ENCODE measurements at regions not wholly inside any gene's neighbourhood (a gene's known extent, or its start where the extent isn't known, plus 50 kb on each side); places are given as distances from the start of the nearest gene placed in this dataset.

GRCh38 chr16:63618896-63619485 lies 1502.9 kb downstream of the CDH11 start:
- no peaks in the 10 kb centered on the region for H3K9me1 ChIP-seq (ENCODE audit: control insufficient read depth, extremely low read depth, insufficient read depth, low read length)
- no peak for DNase-seq (ENCODE audit: low read depth, low spot score)
- H3K9me3 ChIP-seq (ENCODE audit: control insufficient read depth, low read depth, low read length) = no peaks in the 10 kb centered on the region
- no peaks in the 10 kb centered on the region for H3K4me1 ChIP-seq (ENCODE audit: control insufficient read depth, extremely low read depth, insufficient read depth, low read length)
- H3K4me3 ChIP-seq (ENCODE audit: control insufficient read depth in 2 of 3, extremely low read depth in 1 of 3, insufficient read depth in 2 of 3, low read depth in 1 of 3, low read length in 3 of 3) = no peak overlapping the region
- no peak overlapping the region for H2AFZ ChIP-seq (ENCODE audit: control insufficient read depth, low read length)
- H3K79me2 ChIP-seq (ENCODE audit: control insufficient read depth, insufficient read depth, low read length) = no peaks in the 10 kb centered on the region
- no peaks in the 10 kb centered on the region for H3K27me3 ChIP-seq (ENCODE audit: control insufficient read depth, extremely low read depth, insufficient read depth, low read length)
- no peak for TF ChIP-seq EZH2 (IDR thresholded peaks at IDR 0.05; ENCODE audit: low read length)
- no peak for TF ChIP-seq CTCF (optimal IDR thresholded peaks at IDR 0.05 in 1 of 3, IDR thresholded peaks at IDR 0.05 in 1 of 3, conservative IDR thresholded peaks at IDR 0.05 in 1 of 3; ENCODE audit: extremely low read depth in 1 of 3, insufficient read depth in 2 of 3, low read length in 3 of 3)
- H3K27ac ChIP-seq (ENCODE audit: control insufficient read depth, insufficient read depth, low read length) = no peak overlapping the region
- no peaks in the 10 kb centered on the region for H3K36me3 ChIP-seq (ENCODE audit: control insufficient read depth in 2 of 2, extremely low read depth in 1 of 2, insufficient read depth in 2 of 2, low read length in 2 of 2)
- no peak overlapping the region for H3K9ac ChIP-seq (ENCODE audit: control insufficient read depth, extremely low read depth, insufficient read depth, low read length)
- H3K4me2 ChIP-seq (ENCODE audit: control insufficient read depth, extremely low read depth, insufficient read depth, low read depth, low read length) = no peak overlapping the region
- dilution Hi-C loops (cut with MboI; ENCODE audit: extremely low pct_ligation_motif_present, low sequenced_read_pairs) = no loop called here
- no peak for FAIRE-seq
- H4K20me1 ChIP-seq (ENCODE audit: control insufficient read depth, extremely low read depth, insufficient read depth, low read length) = no peaks in the 10 kb centered on the region

GRCh38 chr16:63617990-63618763 lies 1503.7 kb downstream of the CDH11 start:
- Histone ChIP-seq H3K4me2 (ENCODE audit: control insufficient read depth, extremely low read depth, insufficient read depth, low read depth, low read length) (peak overlapping the region; percentile 69), H3K4me1 (ENCODE audit: control insufficient read depth, extremely low read depth, insufficient read depth, low read length) (no peaks in the 10 kb centered on the region), H3K9ac (ENCODE audit: control insufficient read depth, extremely low read depth, insufficient read depth, low read length) (peak overlapping the region; percentile 26), H3K79me2 (ENCODE audit: control insufficient read depth, insufficient read depth, low read length) (no peaks in the 10 kb centered on the region), H3K27ac (ENCODE audit: control insufficient read depth, insufficient read depth, low read length) (no peak overlapping the region), H3K36me3 (ENCODE audit: control insufficient read depth in 2 of 2, extremely low read depth in 1 of 2, insufficient read depth in 2 of 2, low read length in 2 of 2) (no peaks in the 10 kb centered on the region), H3K27me3 (ENCODE audit: control insufficient read depth, extremely low read depth, insufficient read depth, low read length) (no peaks in the 10 kb centered on the region), H3K4me3 (ENCODE audit: control insufficient read depth in 2 of 3, extremely low read depth in 1 of 3, insufficient read depth in 2 of 3, low read depth in 1 of 3, low read length in 3 of 3) (peak overlapping the region; percentile 55 to 65 (median 59)), H4K20me1 (ENCODE audit: control insufficient read depth, extremely low read depth, insufficient read depth, low read length) (no peaks in the 10 kb centered on the region), H2AFZ (ENCODE audit: control insufficient read depth, low read length) (peak overlapping the region; percentile 85), H3K9me3 (ENCODE audit: control insufficient read depth, low read depth, low read length) (no peaks in the 10 kb centered on the region), H3K9me1 (ENCODE audit: control insufficient read depth, extremely low read depth, insufficient read depth, low read length) (no peaks in the 10 kb centered on the region)
- TF ChIP-seq CTCF (optimal IDR thresholded peaks at IDR 0.05 in 1 of 3, IDR thresholded peaks at IDR 0.05 in 1 of 3, conservative IDR thresholded peaks at IDR 0.05 in 1 of 3; ENCODE audit: extremely low read depth in 1 of 3, insufficient read depth in 2 of 3, low read length in 3 of 3) (no peak), EZH2 (IDR thresholded peaks at IDR 0.05; ENCODE audit: low read length) (no peak)
- DNase-seq (ENCODE audit: low read depth, low spot score) (no peak), FAIRE-seq (no peak)
- dilution Hi-C loops (cut with MboI; ENCODE audit: extremely low pct_ligation_motif_present, low sequenced_read_pairs) = no loop called here

Measured in keratinocyte (primary cell).